HL-60 (cell line): ENCODE measurements at regions not wholly inside any gene's neighbourhood (a gene's known extent, or its start where the extent isn't known, plus 50 kb on each side); places are given as distances from the start of the nearest gene placed in this dataset.

Experiments
- CTCF ChIP-seq: IDR thresholded peaks from one replicate; pipeline ENCODE4 v1.5.1; 2011; ENCODE audit warnings: low read length, control low read depth, inconsistent platforms; ENCODE audit not compliant: insufficient read depth
- POLR2AphosphoS5 ChIP-seq: IDR thresholded peaks from 2 replicates; pipeline ENCODE4 v1.6.1; 2012; ENCODE audit warnings: low read depth

DNA sequence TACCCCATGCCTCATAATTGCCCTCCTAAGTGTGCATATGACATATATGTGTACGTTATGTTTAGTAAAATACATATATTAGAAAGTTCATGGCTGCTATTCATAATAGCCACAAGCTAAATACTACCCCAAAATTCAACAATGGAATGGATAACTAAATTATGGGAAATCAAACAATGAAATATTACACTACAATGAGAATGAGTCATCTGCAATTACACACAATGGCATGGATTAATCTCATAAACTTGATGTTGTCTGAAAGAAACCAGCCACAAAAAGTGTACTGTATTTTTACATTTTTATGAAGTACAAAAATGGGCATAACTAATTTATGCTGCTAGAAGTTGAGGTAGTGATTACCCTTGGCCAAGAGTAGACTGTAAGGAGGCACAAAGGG is 477.0 kb downstream of the HAO1 start:
- TF ChIP-seq CTCF (no peak), POLR2AphosphoS5 (no peak)
